IMR-90 (cell line): ENCODE measurements at regions not wholly inside any gene's neighbourhood (a gene's known extent, or its start where the extent isn't known, plus 50 kb on each side); places are given as distances from the start of the nearest gene placed in this dataset.
A peak's percentile ranks its signal among the peaks of the same experiment; 100 is the strongest.

ENCODE experiments used
- ATAC-seq: fragments of 200-7000 bp; cut with Tn5 transposase; 2 replicates; pipeline ENCODE4 v1.9.1; 2020; ENCODE audit warnings: low read depth, mild to moderate bottlenecking, moderate library complexity
- BruUV-seq: library from RNA; stranded (reverse); fragments of 400-500 nt; replicated peaks from 2 replicates; lab custom pipeline; 2021; lab: Mats Ljungman, UMichigan
- CTCF ChIA-PET: fragments of 300-600 bp; formaldehyde crosslinking; extraction: SDS; loops from one replicate; lab custom pipeline; 2021; ENCODE audit warnings: antibody characterized with exemption; lab: Yijun Ruan, JAX
- POLR2A ChIA-PET: fragments of 300-600 bp; sonication (Branson Sonifier 250); formaldehyde crosslinking; loops from one replicate; lab custom pipeline; 2022; ENCODE audit warnings: antibody characterized with exemption; ENCODE audit not compliant: unreplicated experiment; lab: Charles Lee
- DNase-seq: peaks from one replicate; pipeline ENCODE4 v3.0.0; 2013
- H2AFZ ChIP-seq: replicated peaks from 2 replicates; pipeline ENCODE3; 2013; ENCODE audit warnings: low read length, mild to moderate bottlenecking; ENCODE audit not compliant: poor library complexity
- H2AK5ac ChIP-seq: 2 replicates; pipeline ENCODE4 v1.6.1; 2013; ENCODE audit warnings: low read depth, low read length, inconsistent platforms
- H2AK9ac ChIP-seq: replicated peaks from 2 replicates; pipeline ENCODE3; 2013; ENCODE audit warnings: mild to moderate bottlenecking, low read depth, low read length, moderate library complexity; ENCODE audit not compliant: poor library complexity
- H2BK120ac ChIP-seq: 2 replicates; pipeline ENCODE4 v1.6.1; 2013; ENCODE audit warnings: low read depth, low read length, inconsistent platforms
- H2BK15ac ChIP-seq: 3 replicates; pipeline ENCODE4 v1.6.1; 2013; ENCODE audit warnings: low read depth, low read length, inconsistent platforms
- H2BK20ac ChIP-seq: 2 replicates; pipeline ENCODE4 v1.6.1; 2013; ENCODE audit warnings: low read depth, mild to moderate bottlenecking, inconsistent platforms, low read length, moderate library complexity
- H2BK5ac ChIP-seq: 2 replicates; pipeline ENCODE4 v1.6.1; 2013; ENCODE audit warnings: mild to moderate bottlenecking, low read depth, low read length, inconsistent platforms; ENCODE audit not compliant: poor library complexity, severe bottlenecking
- H3K14ac ChIP-seq: replicated peaks from 2 replicates; pipeline ENCODE4 v1.6.1; 2013; ENCODE audit warnings: low read depth, low read length, inconsistent platforms
- H3K18ac ChIP-seq: 2 replicates; pipeline ENCODE4 v1.6.1; 2013; ENCODE audit warnings: low read depth, low read length, control low read depth
- H3K23ac ChIP-seq: 2 replicates; pipeline ENCODE4 v1.6.1; 2013; ENCODE audit warnings: low read depth, low read length, inconsistent platforms
- H3K27ac ChIP-seq: 2 replicates; pipeline ENCODE4 v1.5.1; 2013; ENCODE audit warnings: mild to moderate bottlenecking, control low read depth, low read length; ENCODE audit not compliant: insufficient read depth
- H3K27me3 ChIP-seq: 2 replicates; pipeline ENCODE4 v1.6.1; 2013; ENCODE audit warnings: low read length; ENCODE audit not compliant: control insufficient read depth, insufficient read depth
- H3K36me3 ChIP-seq: 2 replicates; pipeline ENCODE4 v1.6.1; 2013; ENCODE audit warnings: low read length, mixed read lengths; ENCODE audit not compliant: control insufficient read depth, insufficient read depth
- H3K4ac ChIP-seq: 2 replicates; pipeline ENCODE4 v1.6.1; 2013; ENCODE audit warnings: low read depth, low read length, inconsistent platforms
- H3K4me1 ChIP-seq: 2 replicates; pipeline ENCODE4 v1.6.1; 2013; ENCODE audit warnings: low read length, mixed read lengths; ENCODE audit not compliant: control insufficient read depth, insufficient read depth
- H3K4me2 ChIP-seq: 2 replicates; pipeline ENCODE4 v1.6.1; 2013; ENCODE audit warnings: low read depth, mild to moderate bottlenecking, control low read depth, low read length, moderate library complexity
- H3K4me3 ChIP-seq: 2 replicates; pipeline ENCODE4 v1.5.1; 2013; ENCODE audit warnings: low read depth, mild to moderate bottlenecking, control low read depth, low read length, moderate library complexity; ENCODE audit not compliant: insufficient read depth
- H3K56ac ChIP-seq: 2 replicates; pipeline ENCODE4 v1.6.1; 2013; ENCODE audit warnings: low read length, inconsistent platforms; ENCODE audit not compliant: insufficient read depth; ENCODE audit errors: extremely low read depth
- H3K79me1 ChIP-seq, 2 experiments: 2 replicates each; pipeline ENCODE4 v1.6.1; 2013; ENCODE audit warnings: low read length in 2 of 2, inconsistent platforms in 1 of 2, low read depth in 1 of 2
- H3K9ac ChIP-seq: 2 replicates; pipeline ENCODE4 v1.6.1; 2013; ENCODE audit warnings: low read depth, low read length, control low read depth
- H3K9me1 ChIP-seq: 2 replicates; pipeline ENCODE4 v1.6.1; 2013; ENCODE audit warnings: low read length, inconsistent platforms; ENCODE audit not compliant: insufficient read depth
- H3K9me3 ChIP-seq: 2 replicates; pipeline ENCODE4 v1.6.1; 2013; ENCODE audit warnings: low read length; ENCODE audit not compliant: control insufficient read depth, insufficient read depth
- H4K20me1 ChIP-seq: 2 replicates; pipeline ENCODE4 v1.6.1; 2013; ENCODE audit warnings: low read length, inconsistent platforms; ENCODE audit not compliant: insufficient read depth
- H4K5ac ChIP-seq: 2 replicates; pipeline ENCODE4 v1.6.1; 2013; ENCODE audit warnings: mild to moderate bottlenecking, low read depth, low read length, control low read depth
- H4K8ac ChIP-seq, 2 experiments: 2 replicates each; pipeline ENCODE4 v1.6.1; 2013; ENCODE audit warnings: low read depth in 2 of 2, low read length in 2 of 2, control low read depth in 1 of 2, inconsistent platforms in 1 of 2
- H4K91ac ChIP-seq: 2 replicates; pipeline ENCODE4 v1.6.1; 2013; ENCODE audit warnings: low read depth, low read length, inconsistent platforms; ENCODE audit not compliant: insufficient read depth
- BHLHE40 ChIP-seq: fragments of 150-350 bp; IDR thresholded peaks from 2 replicates; pipeline ENCODE4 v1.6.1; 2016; ENCODE audit warnings: mild to moderate bottlenecking, low read depth, low read length
- FOS ChIP-seq: fragments of 150-350 bp; IDR thresholded peaks from 2 replicates; pipeline ENCODE4 v1.6.1; 2016; ENCODE audit warnings: low read depth, low read length
- MAFK ChIP-seq: IDR thresholded peaks from 2 replicates; pipeline ENCODE4 v1.6.1; 2012; ENCODE audit warnings: low read depth, low read length, improper control_type of control experiment
- MAZ ChIP-seq: IDR thresholded peaks from 2 replicates; pipeline ENCODE4 v1.6.1; 2012; ENCODE audit warnings: low read depth, mild to moderate bottlenecking, low read length, improper control_type of control experiment, moderate library complexity, borderline replicate concordance
- MXI1 ChIP-seq: IDR thresholded peaks from 2 replicates; pipeline ENCODE4 v1.6.1; 2012; ENCODE audit warnings: low read depth, mild to moderate bottlenecking, low read length, moderate library complexity, borderline replicate concordance
- NFE2L2 ChIP-seq: fragments of 150-350 bp; IDR thresholded peaks from 2 replicates; pipeline ENCODE4 v1.6.1; 2016; ENCODE audit warnings: low read depth, mild to moderate bottlenecking, low read length
- POLR2A ChIP-seq: IDR thresholded peaks from 2 replicates; pipeline ENCODE4 v1.6.1; 2012; ENCODE audit warnings: mild to moderate bottlenecking, low read depth, low read length
- WGBS, 2 experiments: methylation state at CpG; one replicate each; pipeline versions ENCODE4 v1.1.5 to v1.1.7; 2013; ENCODE audit warnings: missing lambda C conversion rate in 2 of 2; ENCODE audit not compliant: insufficient read length in 1 of 2; ENCODE audit errors: extremely low coverage in 2 of 2; 5-methylcytosine and 5-hydroxymethylcytosine counted together
- dilution Hi-C: fragments of 300-500 bp; cut with HindIII; formaldehyde crosslinking; loops from one replicate; pipeline ENCODE4 v1.14.3; 2018; ENCODE audit warnings: low sequenced_read_pairs; ENCODE audit not compliant: unreplicated experiment
- in situ Hi-C: fragments of 300-500 bp; cut with MboI; formaldehyde crosslinking; loops from 3 replicates; pipeline ENCODE4 v1.14.3; 2019; ENCODE audit warnings: low sequenced_read_pairs, inconsistent platforms, mixed read lengths
- intact Hi-C: fragments of 100-400 bp; cut with micrococcal nuclease; formaldehyde crosslinking; loops from 2 replicates; pipeline ENCODE4 v1.10.0; 2022
- TF ChIP-seq, protein P1 (sequence below): fragments of 150-350 bp; IDR thresholded peaks from 2 replicates; pipeline ENCODE4 v1.6.1; 2016; ENCODE audit warnings: low read depth, mild to moderate bottlenecking, low read length, moderate library complexity, borderline replicate concordance

DNA sequence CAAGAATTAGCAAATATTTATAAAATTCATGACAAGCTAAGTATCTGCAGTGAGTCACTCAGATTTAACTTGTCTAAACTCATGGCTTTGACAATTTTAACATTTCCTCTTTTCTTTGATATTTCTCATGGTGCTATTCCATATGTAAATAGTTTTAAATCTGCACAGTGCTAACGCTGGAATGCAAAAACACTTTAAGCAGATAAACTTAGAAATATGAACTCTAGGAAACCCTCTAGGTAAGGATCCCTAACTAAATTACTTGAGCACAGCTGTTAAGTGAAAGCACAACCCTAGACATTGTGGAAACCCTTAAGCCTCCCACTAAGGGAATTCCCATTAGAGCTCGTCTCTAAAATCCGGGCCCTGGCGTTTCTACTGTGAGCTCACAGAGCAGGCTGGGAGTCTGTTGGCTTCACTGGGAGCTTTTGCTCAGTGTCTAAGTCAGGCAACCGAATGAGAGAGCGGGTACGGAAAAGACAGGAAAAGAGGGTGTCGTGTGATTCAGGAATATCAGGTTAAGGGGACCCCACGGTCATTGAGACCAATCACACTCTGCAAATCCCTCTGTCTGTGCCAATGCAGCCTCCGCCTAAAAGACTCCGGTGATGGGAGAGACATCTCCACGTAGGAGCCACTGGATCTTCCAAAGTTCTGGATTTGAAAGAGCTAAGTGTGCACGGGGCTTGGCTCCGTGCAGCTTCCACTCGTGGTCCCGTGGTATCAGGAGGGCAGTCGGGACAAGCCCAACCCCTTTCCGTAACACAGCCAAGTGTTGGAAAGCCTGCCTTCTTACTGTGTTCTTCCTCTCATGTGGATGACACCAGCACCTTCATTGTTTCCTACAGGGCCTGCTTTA, 112.3 kb upstream of the RPS6KA2 start:
- no peak overlapping the region for H3K27ac ChIP-seq
- no peak overlapping the region for H2AFZ ChIP-seq
- DNase-seq (peak; percentile 16), ATAC-seq (peak; percentile 66)
- no peaks in the 10 kb centered on the region for H3K9me3 ChIP-seq
- H2BK120ac ChIP-seq, result no peak overlapping the region
- no peak overlapping the region for H4K8ac ChIP-seq
- TF ChIP-seq MAZ (no peak), NFE2L2 (no peak), MXI1 (no peak), POLR2A (no peak), FOS (no peak), BHLHE40 (no peak), MAFK (no peak)
- TF ChIP-seq, protein P1, sequence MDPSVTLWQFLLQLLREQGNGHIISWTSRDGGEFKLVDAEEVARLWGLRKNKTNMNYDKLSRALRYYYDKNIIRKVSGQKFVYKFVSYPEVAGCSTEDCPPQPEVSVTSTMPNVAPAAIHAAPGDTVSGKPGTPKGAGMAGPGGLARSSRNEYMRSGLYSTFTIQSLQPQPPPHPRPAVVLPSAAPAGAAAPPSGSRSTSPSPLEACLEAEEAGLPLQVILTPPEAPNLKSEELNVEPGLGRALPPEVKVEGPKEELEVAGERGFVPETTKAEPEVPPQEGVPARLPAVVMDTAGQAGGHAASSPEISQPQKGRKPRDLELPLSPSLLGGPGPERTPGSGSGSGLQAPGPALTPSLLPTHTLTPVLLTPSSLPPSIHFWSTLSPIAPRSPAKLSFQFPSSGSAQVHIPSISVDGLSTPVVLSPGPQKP, result no peak
- no peak overlapping the region for H3K4ac ChIP-seq
- no peak overlapping the region for H2BK5ac ChIP-seq
- dilution Hi-C loops (no loop called here), intact Hi-C loops (no loop called here), in situ Hi-C loops (no loop called here)
- no peak overlapping the region for H2BK20ac ChIP-seq
- H3K9ac ChIP-seq, result no peak overlapping the region
- no peak overlapping the region for H3K4me3 ChIP-seq
- ChIA-PET POLR2A (interaction anchor here (0.6 kb wide), 1 partner anchor 11 kb away, joined by 3 read pairs; no protein-coding TSS in a partner anchor), CTCF (no interaction called here)
- no peaks in the 10 kb centered on the region; the same call in 1 of the 2 replicates for H3K27me3 ChIP-seq
- H3K9me1 ChIP-seq, result peaks cover 8% of the 10 kb centered on the region; the same call in 1 of the 2 replicates
- H4K91ac ChIP-seq, result no peak overlapping the region
- no peaks in the 10 kb centered on the region for H4K20me1 ChIP-seq
- H3K14ac ChIP-seq, result no peak overlapping the region
- H3K4me2 ChIP-seq, result no peak overlapping the region; the same call in 1 of the 2 replicates
- no peaks in the 10 kb centered on the region for H3K36me3 ChIP-seq
- H2AK5ac ChIP-seq, result peak overlapping the region; percentile 44; the same call in 1 of the 2 replicates
- WGBS, 2 experiments, result 94% methylated on average over 9 of the region's 18 CpGs; no CpG with 5 or more reads in 1 of the 2 experiments
- peaks cover 8% of the 10 kb centered on the region; the same call in 1 of the 2 replicates for H3K4me1 ChIP-seq
- no peak overlapping the region for H4K5ac ChIP-seq
- H3K18ac ChIP-seq, result no peak overlapping the region
- no TSS peak for BruUV-seq
- no peak overlapping the region for H3K56ac ChIP-seq
- no peak overlapping the region for H2AK9ac ChIP-seq
- H2BK15ac ChIP-seq, result no peak overlapping the region
- H3K23ac ChIP-seq, result no peak overlapping the region
- H3K79me1 ChIP-seq, result no peaks in the 10 kb centered on the region
